Stimulated activated CD8-positive, alpha-beta memory T cell treated with anti-CD3 and anti-CD28 coated beads, Interleukin-4, amount 100 ng/mL, for 1 hour (primary cell): ENCODE measurements at regions not wholly inside any gene's neighbourhood (a gene's known extent, or its start where the extent isn't known, plus 50 kb on each side); places are given as distances from the start of the nearest gene placed in this dataset.

Experiments used
- DNase-seq, 2 donors: peaks; one replicate each; pipeline ENCODE4 v3.0.0-alpha.2; 2020; ENCODE audit warnings: low read depth in 2 of 2, low spot score in 1 of 2

DNA sequence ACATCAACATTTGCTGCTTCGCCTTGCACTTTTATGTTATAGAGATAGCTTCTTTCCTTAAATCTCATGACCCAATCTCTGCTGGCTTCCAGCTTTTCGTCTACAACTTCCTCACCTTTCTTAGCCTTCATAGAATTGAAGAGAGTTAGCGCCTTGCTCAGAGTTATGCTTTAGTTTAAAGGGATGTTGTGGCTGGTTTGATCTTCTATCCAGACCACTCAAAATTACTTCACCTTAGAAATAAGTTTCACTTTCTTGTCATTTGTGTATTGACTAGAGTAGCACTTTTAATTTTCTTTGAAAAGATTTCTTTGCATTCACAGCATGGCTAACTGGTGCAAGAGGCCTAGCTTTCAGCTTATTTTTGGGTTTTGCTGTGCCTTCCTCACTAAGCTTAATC, 414.2 kb downstream of the ZNF608 start:
- DNase-seq: no peak

GRCh38 chr5:124330595-124331220, 415.7 kb downstream of the ZNF608 start:
- no peak for DNase-seq

GRCh38 chr5:124328201-124328600, 418.2 kb downstream of the ZNF608 start:
- no peak for DNase-seq

- no peak for DNase-seq
These were observed 427.8 kb downstream of the ZNF608 start for GRCh38 chr5:124318661-124319060.

GRCh38 chr5:124317451-124317850, 429.0 kb downstream of the ZNF608 start:
- no peak for DNase-seq

- DNase-seq: no peak
These were observed 430.6 kb downstream of the ZNF608 start for GRCh38 chr5:124315741-124316415.

- DNase-seq: no peak
These were observed 436.0 kb downstream of the ZNF608 start for GRCh38 chr5:124310453-124310852.

DNA sequence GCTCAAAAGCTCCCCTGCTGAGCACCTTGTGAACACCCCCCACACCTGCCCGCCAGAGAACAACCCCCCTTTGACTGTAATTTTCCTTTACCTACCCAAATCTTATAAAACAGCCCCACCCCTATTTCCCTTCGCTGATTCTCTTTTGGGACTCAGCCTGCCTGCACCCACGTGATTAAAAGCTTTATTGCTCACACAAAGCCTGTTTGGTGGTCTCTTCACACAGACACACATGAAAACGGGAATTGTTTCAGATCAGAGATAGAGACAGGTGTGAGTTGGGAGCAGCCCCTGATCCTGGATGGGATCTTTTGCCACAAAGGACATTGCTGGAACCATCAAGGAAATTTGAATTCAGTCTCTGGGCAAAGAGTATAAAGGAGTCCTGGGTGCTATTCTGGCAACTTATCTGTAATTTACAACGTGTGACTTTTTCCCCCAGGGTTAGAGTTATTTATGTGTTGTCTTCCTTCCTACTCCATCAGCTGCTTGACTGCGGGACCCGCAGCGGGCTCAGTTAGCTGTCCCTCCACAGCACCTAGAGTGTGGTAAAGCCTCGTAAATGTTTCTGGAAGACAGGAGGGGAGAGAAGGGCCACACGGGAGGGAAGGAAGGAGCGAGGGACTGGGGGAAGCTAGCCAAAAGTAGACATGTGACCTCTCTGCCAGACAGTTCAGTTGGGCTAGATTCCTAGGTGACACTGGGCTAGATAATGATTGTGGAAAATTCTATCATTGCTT, 437.0 kb downstream of the ZNF608 start:
- DNase-seq: no peak

- DNase-seq: no peak
These were observed 443.1 kb downstream of the ZNF608 start for GRCh38 chr5:124303366-124303765.

- DNase-seq: no peak
These were observed 443.9 kb downstream of the ZNF608 start for GRCh38 chr5:124302533-124302932.

DNA sequence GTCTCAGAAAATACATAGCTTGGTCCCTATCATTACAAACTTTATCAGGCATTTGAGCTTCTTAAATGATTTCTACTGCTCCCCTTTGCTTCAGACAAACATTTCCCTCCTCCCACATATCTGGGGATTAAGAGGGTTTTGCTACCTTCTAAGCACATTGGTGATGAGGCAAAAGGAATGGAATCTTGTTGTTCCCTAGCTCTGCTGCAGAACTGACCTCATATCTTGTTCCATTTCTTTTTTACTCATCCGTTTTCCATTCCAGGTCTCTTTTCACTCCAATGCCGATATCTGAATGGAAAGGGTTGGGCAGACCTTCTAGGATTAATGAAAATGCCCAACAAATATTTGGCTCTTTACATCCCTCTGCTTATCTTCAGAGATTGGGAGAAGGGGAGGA, 444.6 kb downstream of the ZNF608 start:
- DNase-seq: no peak

- no peak for DNase-seq
These were observed 445.4 kb downstream of the ZNF608 start for GRCh38 chr5:124300815-124301621.

- no peak for DNase-seq
These were observed 448.6 kb downstream of the ZNF608 start for GRCh38 chr5:124297826-124298225.

DNA sequence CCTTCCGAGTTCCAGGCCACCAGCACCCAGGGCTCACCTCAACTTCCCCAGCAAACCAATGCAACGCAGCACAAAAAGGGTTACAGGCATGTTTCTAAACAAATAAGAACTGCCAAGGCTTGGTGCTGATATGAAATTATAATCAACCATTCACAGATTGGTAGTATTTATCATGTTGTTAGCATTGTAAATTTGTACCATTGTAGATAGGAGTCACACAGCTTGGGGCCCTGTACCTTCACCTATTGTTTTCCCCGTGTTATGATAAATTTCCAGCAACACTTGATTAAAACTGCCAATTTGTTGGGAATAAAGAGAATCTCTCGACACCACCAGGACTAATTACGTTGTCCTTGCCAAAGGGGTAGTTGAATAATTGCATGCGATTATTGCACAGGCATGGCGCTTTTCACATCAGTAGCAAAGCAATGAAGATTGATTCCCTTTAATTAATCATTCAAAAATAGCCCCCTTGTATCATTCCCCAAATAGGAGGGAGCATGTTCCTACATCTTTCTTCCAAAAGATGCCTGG, 454.1 kb downstream of the ZNF608 start:
- DNase-seq: no peak

- no peak for DNase-seq
These were observed 456.7 kb downstream of the ZNF608 start for GRCh38 chr5:124289641-124290311.

- DNase-seq: no peak
These were observed 457.3 kb downstream of the ZNF608 start for GRCh38 chr5:124289130-124289529.

DNA sequence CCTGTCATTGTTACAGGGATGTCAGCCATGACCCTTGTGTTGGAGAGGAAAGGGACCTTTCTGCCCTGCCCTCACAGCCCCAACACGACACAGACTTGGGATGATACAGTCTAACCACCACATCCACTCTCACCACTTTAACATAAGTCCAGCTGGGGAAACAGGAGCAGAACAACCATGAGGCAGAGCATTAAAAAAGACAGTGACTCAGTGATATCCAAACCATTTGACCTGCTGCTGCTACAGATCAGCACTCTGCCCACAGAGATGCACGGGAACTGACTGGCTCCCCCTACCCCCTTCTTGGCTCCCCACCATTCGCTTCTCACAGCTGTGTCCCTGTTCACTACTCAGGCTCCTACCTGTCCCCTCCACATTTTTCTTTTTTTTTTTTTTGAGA, 458.6 kb downstream of the ZNF608 start:
- DNase-seq: no peak

- no peak for DNase-seq
These were observed 460.7 kb downstream of the ZNF608 start for GRCh38 chr5:124285733-124286132.

DNA sequence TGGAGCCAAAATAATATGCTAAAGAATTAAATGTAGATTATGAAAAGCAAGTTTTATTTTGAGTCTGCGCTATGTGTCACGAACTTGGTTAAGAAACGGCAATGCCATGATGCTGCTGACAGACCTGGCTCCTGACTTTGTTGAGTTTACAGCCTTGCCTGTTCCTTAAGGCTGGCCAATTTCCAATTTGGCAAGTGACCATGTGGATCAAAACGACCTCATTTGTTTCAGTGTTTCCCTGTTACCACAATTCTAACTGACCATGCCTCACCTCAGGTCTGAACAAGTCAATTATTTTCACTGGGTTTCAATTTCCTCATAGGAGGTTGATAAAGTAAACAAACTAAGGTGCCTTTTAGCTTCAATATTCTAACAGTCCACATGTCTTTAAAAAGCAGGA, 461.4 kb downstream of the ZNF608 start:
- DNase-seq: no peak

DNA sequence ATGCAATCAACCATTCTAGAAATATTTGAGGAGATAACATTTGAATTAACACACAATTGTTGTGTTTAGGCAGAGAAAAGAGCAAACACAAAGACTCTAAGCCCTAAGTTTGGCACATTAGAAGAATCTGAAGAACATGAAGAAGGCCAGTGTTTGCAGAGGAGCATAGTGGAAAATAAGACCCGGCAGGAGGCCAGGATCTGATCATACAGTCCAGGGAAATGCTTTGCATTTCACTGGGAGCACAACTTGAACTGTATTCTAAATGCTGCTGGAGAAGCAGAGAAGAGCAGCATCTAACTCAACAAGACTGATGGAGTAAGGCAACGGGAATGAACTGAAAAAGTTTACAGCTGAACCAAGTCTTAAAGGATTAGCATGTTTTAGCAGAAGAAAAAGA, 463.4 kb downstream of the ZNF608 start:
- DNase-seq: no peak

- no peak for DNase-seq
These were observed 466.4 kb downstream of the ZNF608 start for GRCh38 chr5:124280079-124280478.
